CD4-positive, alpha-beta T cell (primary cell): ENCODE measurements at regions not wholly inside any gene's neighbourhood (a gene's known extent, or its start where the extent isn't known, plus 50 kb on each side); places are given as distances from the start of the nearest gene placed in this dataset.

Experiments
- ATAC-seq: fragments of 200-7000 bp; cut with Tn5 transposase; one replicate; pipeline ENCODE4 v1.10.0; 2022; ENCODE audit warnings: mild to moderate bottlenecking; ENCODE audit not compliant: poor library complexity
- CTCF ChIA-PET: fragments of 350-600 bp; sonication (Branson Sonifier 250); formaldehyde crosslinking; loops from one replicate; lab custom pipeline; 2021; ENCODE audit warnings: antibody characterized with exemption, inconsistent platforms; lab: Charles Lee
- POLR2A ChIA-PET: fragments of 350-600 bp; sonication (Branson Sonifier 250); formaldehyde crosslinking; loops from one replicate; lab custom pipeline; 2021; ENCODE audit warnings: antibody characterized with exemption, inconsistent platforms; lab: Charles Lee
- DNase-seq, 14 experiments: peaks; one replicate each; pipeline ENCODE4 v3.0.0-alpha.2; 2013 to 2020; ENCODE audit warnings: mixed read lengths in 2 of 14
- H3K27ac ChIP-seq, 2 donors: one replicate each; pipeline versions ENCODE4 v1.5.1 to v1.7.0; 2013; ENCODE audit warnings: low read length in 2 of 2, low read depth in 1 of 2, mild to moderate bottlenecking in 1 of 2
- H3K27me3 ChIP-seq, 2 experiments: 1 replicate in 1 of 2; 2 replicates in 1 of 2; pipeline versions ENCODE4 v1.6.1 to v1.7.0; 2013; ENCODE audit warnings: low read length in 2 of 2, control low read depth in 1 of 2, mild to moderate bottlenecking in 1 of 2, moderate library complexity in 1 of 2; ENCODE audit not compliant: insufficient read depth in 2 of 2, control insufficient read depth in 1 of 2
- H3K36me3 ChIP-seq: one replicate; pipeline ENCODE4 v1.6.1; 2013; ENCODE audit warnings: low read length, control low read depth; ENCODE audit not compliant: insufficient read depth
- H3K4me1 ChIP-seq: one replicate; pipeline ENCODE4 v1.6.1; 2013; ENCODE audit warnings: low read length, control low read depth; ENCODE audit not compliant: insufficient read depth
- H3K4me3 ChIP-seq: one replicate; pipeline ENCODE4 v1.5.1; 2013; ENCODE audit warnings: mild to moderate bottlenecking, low read length, moderate library complexity
- H3K9me3 ChIP-seq, 2 experiments: 1 replicate in 1 of 2; 2 replicates in 1 of 2; pipeline versions ENCODE4 v1.6.1 to v1.7.0; 2013; ENCODE audit warnings: low read length in 2 of 2, mild to moderate bottlenecking in 2 of 2, control low read depth in 1 of 2, moderate library complexity in 1 of 2; ENCODE audit not compliant: control insufficient read depth in 1 of 2, insufficient read depth in 1 of 2
- H3K27ac Mint-ChIP-seq: one replicate; pipeline ENCODE4 v1.8.0; 2020; ENCODE audit warnings: mixed read lengths
- H3K27me3 Mint-ChIP-seq: one replicate; pipeline ENCODE4 v1.8.0; 2021; ENCODE audit warnings: mixed read lengths
- H3K36me3 Mint-ChIP-seq: one replicate; pipeline ENCODE4 v1.8.0; 2021; ENCODE audit warnings: low read depth, mixed read lengths
- H3K4me1 Mint-ChIP-seq: one replicate; pipeline ENCODE4 v1.8.0; 2021; ENCODE audit warnings: low read depth, mixed read lengths
- H3K4me3 Mint-ChIP-seq: one replicate; pipeline ENCODE4 v1.8.0; 2020; ENCODE audit warnings: mild to moderate bottlenecking, mixed read lengths
- H3K9me3 Mint-ChIP-seq: one replicate; pipeline ENCODE4 v1.8.0; 2020; ENCODE audit warnings: mixed read lengths
- intact Hi-C, 2 experiments: fragments of 100-400 bp; cut with DNase I in 1 of 2; cut with micrococcal nuclease in 1 of 2; formaldehyde crosslinking; loops; one replicate each; pipeline versions ENCODE4 v1.15.1 to v1.9.0; 2023 to 2025; cut with DNase I, micrococcal nuclease
- TF ChIP-seq, protein P1 (sequence below): fragments of 200-600 bp; IDR thresholded peaks from one replicate; pipeline ENCODE4 v1.8.0; 2022; ENCODE audit warnings: antibody characterized with exemption, mild to moderate bottlenecking

DNA sequence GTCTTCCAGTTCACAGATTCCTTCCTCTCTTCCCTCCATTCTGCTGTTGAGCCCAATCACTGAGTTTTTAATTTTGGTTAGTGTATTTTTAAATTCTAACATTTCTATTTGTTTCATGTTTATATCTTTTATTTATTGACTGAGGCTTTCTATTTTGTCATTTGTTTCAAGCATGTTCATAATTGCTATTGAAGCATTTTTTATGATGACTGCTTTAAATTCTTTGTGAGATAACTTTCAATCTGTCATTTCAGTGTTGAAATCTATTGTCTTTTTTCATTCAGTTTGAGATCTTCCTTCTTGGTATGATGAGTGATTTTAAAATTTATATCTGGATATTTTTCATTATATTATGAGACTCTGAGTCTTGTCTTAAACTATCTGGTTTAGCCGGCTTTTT, 192.3 kb downstream of the RPLP1 start:
- Histone ChIP-seq H3K27ac (no peak overlapping the region), H3K4me3 (no peak overlapping the region), H3K27me3 (no peaks in the 10 kb centered on the region), H3K4me1 (peaks cover 5% of the 10 kb centered on the region), H3K9me3 (no peaks in the 10 kb centered on the region), H3K36me3 (no peaks in the 10 kb centered on the region)
- ATAC-seq (no peak), DNase-seq (no peak)
- TF ChIP-seq, protein P1, sequence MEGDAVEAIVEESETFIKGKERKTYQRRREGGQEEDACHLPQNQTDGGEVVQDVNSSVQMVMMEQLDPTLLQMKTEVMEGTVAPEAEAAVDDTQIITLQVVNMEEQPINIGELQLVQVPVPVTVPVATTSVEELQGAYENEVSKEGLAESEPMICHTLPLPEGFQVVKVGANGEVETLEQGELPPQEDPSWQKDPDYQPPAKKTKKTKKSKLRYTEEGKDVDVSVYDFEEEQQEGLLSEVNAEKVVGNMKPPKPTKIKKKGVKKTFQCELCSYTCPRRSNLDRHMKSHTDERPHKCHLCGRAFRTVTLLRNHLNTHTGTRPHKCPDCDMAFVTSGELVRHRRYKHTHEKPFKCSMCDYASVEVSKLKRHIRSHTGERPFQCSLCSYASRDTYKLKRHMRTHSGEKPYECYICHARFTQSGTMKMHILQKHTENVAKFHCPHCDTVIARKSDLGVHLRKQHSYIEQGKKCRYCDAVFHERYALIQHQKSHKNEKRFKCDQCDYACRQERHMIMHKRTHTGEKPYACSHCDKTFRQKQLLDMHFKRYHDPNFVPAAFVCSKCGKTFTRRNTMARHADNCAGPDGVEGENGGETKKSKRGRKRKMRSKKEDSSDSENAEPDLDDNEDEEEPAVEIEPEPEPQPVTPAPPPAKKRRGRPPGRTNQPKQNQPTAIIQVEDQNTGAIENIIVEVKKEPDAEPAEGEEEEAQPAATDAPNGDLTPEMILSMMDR = no peak
- H3K9me3 Mint-ChIP-seq = peaks cover 6% of the 10 kb centered on the region
- CTCF ChIA-PET = no interaction called here
- POLR2A ChIA-PET = no interaction called here
- intact Hi-C loops = no loop called here
- H3K4me3 Mint-ChIP-seq = no peak overlapping the region
- H3K27ac Mint-ChIP-seq = no peak overlapping the region
- no peaks in the 10 kb centered on the region for H3K27me3 Mint-ChIP-seq
- H3K4me1 Mint-ChIP-seq = no peaks in the 10 kb centered on the region
- H3K36me3 Mint-ChIP-seq = no peaks in the 10 kb centered on the region

DNA sequence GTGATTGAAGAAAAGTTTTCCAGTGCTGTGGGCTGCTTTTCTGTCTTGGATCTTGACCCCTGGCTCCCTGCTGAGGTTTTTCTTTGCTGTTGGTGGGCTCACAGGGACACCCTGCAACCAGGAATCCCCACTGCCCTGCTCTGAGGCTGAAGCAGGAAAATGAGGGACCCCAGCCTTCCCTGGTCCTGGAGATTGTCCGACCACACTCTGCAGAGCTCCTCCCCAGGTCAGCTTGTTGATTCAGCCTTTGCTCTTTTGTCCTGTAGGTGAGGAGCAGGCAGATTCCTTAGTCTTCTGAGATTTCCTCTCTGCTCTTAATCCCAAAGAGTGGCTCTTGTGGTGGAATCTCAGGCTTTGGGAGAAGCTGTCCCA, 194.5 kb downstream of the RPLP1 start:
- H3K4me1 ChIP-seq = peaks cover 7% of the 10 kb centered on the region
- Mint-ChIP-seq H3K4me1 (no peaks in the 10 kb centered on the region), H3K36me3 (no peaks in the 10 kb centered on the region), H3K27me3 (no peaks in the 10 kb centered on the region), H3K4me3 (no peak overlapping the region), H3K9me3 (no peaks in the 10 kb centered on the region), H3K27ac (no peak overlapping the region)
- no peaks in the 10 kb centered on the region for H3K36me3 ChIP-seq
- intact Hi-C loops = no loop called here
- ATAC-seq (no peak), DNase-seq (no peak)
- no peak overlapping the region for H3K27ac ChIP-seq
- ChIA-PET CTCF (no interaction called here), POLR2A (no interaction called here)
- TF ChIP-seq, protein P1 = no peak
- no peaks in the 10 kb centered on the region for H3K9me3 ChIP-seq
- no peaks in the 10 kb centered on the region for H3K27me3 ChIP-seq
- no peak overlapping the region for H3K4me3 ChIP-seq

DNA sequence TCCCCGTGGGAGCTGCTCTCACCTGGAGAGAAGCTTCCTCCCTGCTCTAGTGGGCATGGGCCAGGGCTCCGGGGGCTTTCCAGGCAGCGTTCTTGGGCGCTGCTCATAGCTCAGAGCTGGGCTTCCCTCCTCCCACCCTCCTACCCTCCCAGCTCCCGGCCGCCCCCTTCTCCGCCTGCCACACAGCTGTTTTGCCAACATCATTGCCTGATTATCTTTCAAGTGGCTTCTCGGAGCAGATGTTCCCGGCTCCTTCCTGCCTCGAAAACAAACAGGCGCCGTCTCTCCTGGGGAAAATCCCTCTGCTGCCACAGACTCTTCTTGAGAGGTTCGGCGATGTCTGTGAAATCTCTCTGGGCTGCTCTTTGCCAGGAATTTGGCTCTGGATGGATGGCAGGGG, 195.6 kb downstream of the RPLP1 start:
- H3K27ac Mint-ChIP-seq = no peak overlapping the region
- intact Hi-C loops = no loop called here
- no peak overlapping the region for H3K27ac ChIP-seq
- no peaks in the 10 kb centered on the region for H3K36me3 ChIP-seq
- no peaks in the 10 kb centered on the region for H3K4me1 Mint-ChIP-seq
- no peaks in the 10 kb centered on the region for H3K9me3 ChIP-seq
- ChIA-PET CTCF (no interaction called here), POLR2A (no interaction called here)
- H3K4me1 ChIP-seq = peaks cover 8% of the 10 kb centered on the region
- H3K27me3 Mint-ChIP-seq = no peaks in the 10 kb centered on the region
- no peak overlapping the region for H3K4me3 Mint-ChIP-seq
- no peaks in the 10 kb centered on the region for H3K9me3 Mint-ChIP-seq
- H3K4me3 ChIP-seq = no peak overlapping the region
- ATAC-seq (no peak), DNase-seq (no peak)
- no peaks in the 10 kb centered on the region for H3K27me3 ChIP-seq
- TF ChIP-seq, protein P1 = no peak
- no peaks in the 10 kb centered on the region for H3K36me3 Mint-ChIP-seq
